Gastrocnemius medialis (tissue), 4 donors: ENCODE measurements at regions not wholly inside any gene's neighbourhood (a gene's known extent, or its start where the extent isn't known, plus 50 kb on each side); places are given as distances from the start of the nearest gene placed in this dataset.
"Not testable (repeated sequence)": the region's sequence is repeated elsewhere in the genome, so short reads cannot be mapped to it uniquely, and the experiment has no call there.

Experiments
- ATAC-seq, 2 donors: fragments of 150-250 bp; one replicate each; pipeline ENCODE4 v1.9.1; 2016
- DNase-seq, 2 donors: peaks; one replicate each; pipeline ENCODE4 v3.0.0-alpha.2; 2019
- H3K27ac ChIP-seq, 4 donors: fragments of 200-600 bp; sonication (generic); 1 replicate in 1 of 4; 2 replicates in 3 of 4; pipeline ENCODE4 v1.5.1; 2016 to 2018; ENCODE audit warnings: mild to moderate bottlenecking in 2 of 4, moderate library complexity in 1 of 4
- H3K27me3 ChIP-seq, 3 donors: fragments of 200-600 bp; sonication (generic) in 2 of 3; 1 replicate in 1 of 3; 2 replicates in 2 of 3; pipeline versions ENCODE4 v1.5.1 to v1.6.0; 2016 to 2019; ENCODE audit warnings: mild to moderate bottlenecking in 1 of 3, moderate library complexity in 1 of 3
- H3K36me3 ChIP-seq, 2 donors: fragments of 200-600 bp; sonication (generic) in 1 of 2; one replicate each; pipeline ENCODE4 v1.5.1; 2017 to 2018
- H3K4me1 ChIP-seq, 2 donors: fragments of 200-600 bp; sonication (generic) in 1 of 2; one replicate each; pipeline ENCODE4 v1.5.1; 2016 to 2017; ENCODE audit warnings: mild to moderate bottlenecking in 2 of 2
- H3K4me3 ChIP-seq, 4 donors: fragments of 200-600 bp; sonication (generic) in 3 of 4; 1 replicate in 1 of 4; 2 replicates in 3 of 4; pipeline ENCODE4 v1.5.1; 2016 to 2019; ENCODE audit warnings: mild to moderate bottlenecking in 2 of 4
- H3K9me3 ChIP-seq, 3 donors: fragments of 200-600 bp; sonication (generic) in 2 of 3; 1 replicate in 1 of 3; 2 replicates in 2 of 3; pipeline ENCODE4 v1.5.1; 2016 to 2019
- POLR2A ChIP-seq, 2 donors: fragments of 450-650 bp; IDR thresholded peaks; one replicate each; pipeline ENCODE4 v1.6.1; 2017; ENCODE audit warnings: antibody characterized with exemption in 2 of 2, mild to moderate bottlenecking in 2 of 2, moderate library complexity in 2 of 2
- in situ Hi-C, 4 donors: fragments of 200-750 bp; cut with MboI; loops; one replicate each; pipeline versions ENCODE4 v1.15.0 to v1.8.0; 2017; ENCODE audit warnings: low sequenced_read_pairs in 4 of 4
- intact Hi-C: fragments of 100-400 bp; cut with DNase I; formaldehyde crosslinking; loops from one replicate; pipeline ENCODE4 v1.15.1; 2023; ENCODE audit warnings: low total_unique reads
- TF ChIP-seq, protein P1 (sequence below), 5 experiments: fragments of 450-650 bp in 3 of 5; fragments of 200-600 bp in 2 of 5; sonication (generic) in 2 of 5; IDR thresholded peaks in 4 of 5; conservative IDR thresholded peaks in 1 of 5; 1 replicate in 4 of 5; 2 replicates in 1 of 5; pipeline ENCODE4 v1.5.1; 2016 to 2019; ENCODE audit warnings: antibody characterized with exemption in 5 of 5, mild to moderate bottlenecking in 3 of 5, moderate library complexity in 3 of 5

DNA sequence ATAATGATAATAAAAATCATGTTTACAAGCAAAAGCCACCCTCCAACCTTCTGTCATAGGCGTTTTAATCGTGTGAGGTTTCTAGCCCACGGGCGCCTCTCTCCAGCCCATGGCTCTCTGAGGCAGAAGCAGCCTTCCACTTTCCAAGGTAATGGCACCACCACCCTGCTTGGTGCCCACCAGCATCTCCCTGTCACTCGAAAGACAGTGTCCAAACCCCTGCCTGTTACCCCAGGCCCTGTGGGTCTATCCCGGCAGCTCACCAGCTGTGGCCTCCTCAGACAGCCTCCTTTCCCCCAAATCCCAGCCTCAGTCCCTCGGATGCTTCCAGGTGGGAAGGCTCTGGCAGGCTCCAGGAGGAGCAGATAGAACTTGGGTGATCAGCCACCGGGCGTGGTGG lies 123.8 kb upstream of the LPCAT1 start:
- no peak for ATAC-seq
- in situ Hi-C loops (loop anchor here (25.0 kb wide), 2 partner anchors 260 to 485 kb away; no protein-coding TSS in a partner anchor), intact Hi-C loops (loop anchor here (10.0 kb wide), 1 partner anchor 263 kb away; no protein-coding TSS in a partner anchor)
- no peak for DNase-seq
- no peak for TF ChIP-seq POLR2A (IDR thresholded peaks at IDR 0.05)
- TF ChIP-seq, protein P1, sequence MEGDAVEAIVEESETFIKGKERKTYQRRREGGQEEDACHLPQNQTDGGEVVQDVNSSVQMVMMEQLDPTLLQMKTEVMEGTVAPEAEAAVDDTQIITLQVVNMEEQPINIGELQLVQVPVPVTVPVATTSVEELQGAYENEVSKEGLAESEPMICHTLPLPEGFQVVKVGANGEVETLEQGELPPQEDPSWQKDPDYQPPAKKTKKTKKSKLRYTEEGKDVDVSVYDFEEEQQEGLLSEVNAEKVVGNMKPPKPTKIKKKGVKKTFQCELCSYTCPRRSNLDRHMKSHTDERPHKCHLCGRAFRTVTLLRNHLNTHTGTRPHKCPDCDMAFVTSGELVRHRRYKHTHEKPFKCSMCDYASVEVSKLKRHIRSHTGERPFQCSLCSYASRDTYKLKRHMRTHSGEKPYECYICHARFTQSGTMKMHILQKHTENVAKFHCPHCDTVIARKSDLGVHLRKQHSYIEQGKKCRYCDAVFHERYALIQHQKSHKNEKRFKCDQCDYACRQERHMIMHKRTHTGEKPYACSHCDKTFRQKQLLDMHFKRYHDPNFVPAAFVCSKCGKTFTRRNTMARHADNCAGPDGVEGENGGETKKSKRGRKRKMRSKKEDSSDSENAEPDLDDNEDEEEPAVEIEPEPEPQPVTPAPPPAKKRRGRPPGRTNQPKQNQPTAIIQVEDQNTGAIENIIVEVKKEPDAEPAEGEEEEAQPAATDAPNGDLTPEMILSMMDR (IDR thresholded peaks at IDR 0.05 in 4 of 5, conservative IDR thresholded peaks at IDR 0.05 in 1 of 5), result no peak
- Histone ChIP-seq H3K36me3 (no peaks in the 10 kb centered on the region), H3K9me3 (no peaks in the 10 kb centered on the region), H3K27me3 (peaks cover 17 to 34% (median 24%) of the 10 kb centered on the region in 3 donors), H3K4me1 (no peaks in the 10 kb centered on the region), H3K27ac (no peak overlapping the region), H3K4me3 (no peak overlapping the region)

DNA sequence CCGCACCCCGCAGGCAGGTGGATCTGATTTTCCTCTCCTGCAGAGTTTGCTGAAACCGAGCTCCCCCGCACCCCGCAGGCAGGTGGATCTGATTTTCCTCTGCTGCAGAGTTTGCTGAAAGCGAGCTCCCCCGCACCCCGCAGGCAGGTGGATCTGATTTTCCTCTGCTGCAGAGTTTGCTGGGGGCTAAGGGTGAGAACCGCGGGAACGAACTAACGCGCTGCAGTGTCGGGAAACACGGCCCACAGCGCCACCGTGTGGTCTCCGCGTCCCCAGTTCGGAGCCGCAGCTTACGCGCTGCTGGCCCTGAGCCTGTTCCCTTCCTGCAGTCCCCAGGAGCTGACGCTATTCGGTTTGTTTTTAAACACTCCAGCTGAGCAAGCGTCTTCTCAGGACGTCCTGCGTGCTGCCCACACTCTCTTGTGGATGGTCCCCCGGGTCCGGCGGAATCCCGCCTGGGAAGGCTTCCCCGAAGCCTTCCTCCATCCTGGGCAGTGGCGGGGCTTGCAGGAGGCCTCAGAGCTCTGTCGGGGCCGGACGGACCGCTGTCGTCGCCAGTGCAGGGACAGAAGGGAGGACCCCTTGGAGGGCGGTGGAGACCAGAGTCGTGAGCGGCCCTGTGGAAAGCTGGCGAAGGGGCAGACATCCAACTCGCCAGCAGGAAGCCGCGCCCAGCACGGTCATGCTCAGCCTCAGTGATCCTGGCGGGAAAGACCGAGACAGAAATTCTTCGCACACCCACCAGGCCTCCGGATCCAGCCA lies 121.2 kb upstream of the LPCAT1 start:
- no peaks in the 10 kb centered on the region for H3K4me1 ChIP-seq
- no peak for TF ChIP-seq POLR2A (IDR thresholded peaks at IDR 0.05)
- TF ChIP-seq, protein P1 (IDR thresholded peaks at IDR 0.05 in 4 of 5, conservative IDR thresholded peaks at IDR 0.05 in 1 of 5), result peak; percentile 43 to 84 (median 77)
- in situ Hi-C loops (loop anchor here (25.0 kb wide), 2 partner anchors 258 to 483 kb away; no protein-coding TSS in a partner anchor), intact Hi-C loops (loop anchor here (2.0 to 10.0 kb wide), 2 partner anchors 260 to 476 kb away; no protein-coding TSS in a partner anchor)
- peaks cover 20 to 31% (median 22%) of the 10 kb centered on the region in 3 donors for H3K27me3 ChIP-seq
- DNase-seq, result peak; percentile 20 to 57
- ATAC-seq, result peak in 1 of 2 donors; percentile 90
- H3K9me3 ChIP-seq, result no peaks in the 10 kb centered on the region
- H3K4me3 ChIP-seq, result peak overlapping the region; percentile 3 to 39 (median 19)
- no peak overlapping the region for H3K27ac ChIP-seq
- no peaks in the 10 kb centered on the region for H3K36me3 ChIP-seq

DNA sequence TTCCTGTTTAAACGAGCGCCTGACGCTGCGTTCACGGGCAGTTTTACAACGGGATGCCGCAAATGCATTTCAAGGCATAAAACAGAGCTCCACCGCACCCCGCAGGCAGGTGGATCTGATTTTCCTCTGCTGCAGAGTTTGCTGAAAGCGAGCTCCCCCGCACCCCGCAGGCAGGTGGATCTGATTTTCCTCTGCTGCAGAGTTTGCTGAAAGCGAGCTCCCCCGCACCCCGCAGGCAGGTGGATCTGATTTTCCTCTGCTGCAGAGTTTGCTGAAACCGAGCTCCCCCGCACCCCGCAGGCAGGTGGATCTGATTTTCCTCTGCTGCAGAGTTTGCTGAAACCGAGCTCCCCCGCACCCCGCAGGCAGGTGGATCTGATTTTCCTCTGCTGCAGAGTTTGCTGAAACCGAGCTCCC lies 120.6 kb upstream of the LPCAT1 start:
- peaks cover 20 to 27% (median 22%) of the 10 kb centered on the region in 3 donors for H3K27me3 ChIP-seq
- in situ Hi-C loops (loop anchor here (25.0 kb wide), 2 partner anchors 257 to 482 kb away; no protein-coding TSS in a partner anchor), intact Hi-C loops (loop anchor here (2.0 to 10.0 kb wide), 2 partner anchors 260 to 476 kb away; no protein-coding TSS in a partner anchor)
- H3K36me3 ChIP-seq, H3K4me3 ChIP-seq, H3K4me1 ChIP-seq, DNase-seq, ATAC-seq, H3K9me3 ChIP-seq, H3K27ac ChIP-seq: not testable (repeated sequence)

DNA sequence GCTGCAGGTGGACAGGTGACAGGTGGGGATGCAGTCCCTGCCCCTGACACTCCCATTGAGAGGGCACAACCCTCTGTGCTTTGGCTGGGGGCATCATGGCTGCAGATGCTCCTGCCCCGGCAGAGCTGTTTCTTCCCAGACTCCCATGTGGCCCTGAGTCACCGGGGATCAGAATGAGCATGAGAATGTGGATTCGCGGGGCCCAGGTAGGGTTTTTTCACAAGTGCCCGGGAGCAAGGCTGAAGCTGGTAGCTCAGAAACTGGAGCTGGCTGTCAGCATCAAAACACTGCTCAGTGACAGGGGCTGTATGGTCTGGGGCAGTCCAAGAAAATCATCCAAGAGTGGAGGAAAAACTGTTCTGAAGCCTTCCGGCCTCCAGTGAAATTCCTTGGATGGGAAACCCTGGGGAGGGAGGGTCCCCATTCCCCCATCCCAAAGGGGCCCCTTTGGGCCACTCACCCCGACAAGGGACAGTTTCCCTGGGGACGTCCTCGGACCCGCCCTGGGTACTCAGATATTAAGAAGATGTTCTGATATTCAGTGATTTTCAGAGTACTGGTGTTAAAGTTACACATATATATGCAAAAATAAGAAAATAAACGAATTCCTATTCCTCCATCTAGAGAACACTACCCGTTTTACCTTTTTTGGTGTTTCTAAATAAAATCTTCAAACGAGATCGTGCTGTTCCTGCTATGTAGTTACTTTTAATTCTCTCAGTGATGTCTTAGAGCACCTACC lies 120.1 kb upstream of the LPCAT1 start:
- no peak for DNase-seq
- no peaks in the 10 kb centered on the region for H3K4me1 ChIP-seq
- TF ChIP-seq, protein P1 (IDR thresholded peaks at IDR 0.05 in 4 of 5, conservative IDR thresholded peaks at IDR 0.05 in 1 of 5), result no peak
- no peak for TF ChIP-seq POLR2A (IDR thresholded peaks at IDR 0.05)
- H3K9me3 ChIP-seq, result no peaks in the 10 kb centered on the region
- no peak overlapping the region for H3K4me3 ChIP-seq
- H3K27me3 ChIP-seq, result peaks cover 20 to 27% (median 22%) of the 10 kb centered on the region in 3 donors
- intact Hi-C loops (loop anchor here (2.0 to 10.0 kb wide), 2 partner anchors 259 to 475 kb away; no protein-coding TSS in a partner anchor), in situ Hi-C loops (loop anchor here (25.0 kb wide), 2 partner anchors 257 to 482 kb away; no protein-coding TSS in a partner anchor)
- H3K27ac ChIP-seq, result no peak overlapping the region
- ATAC-seq, result no peak
- H3K36me3 ChIP-seq, result no peaks in the 10 kb centered on the region
